ENCODE measurements at regions not wholly inside any gene's neighbourhood (a gene's known extent, or its start where the extent isn't known, plus 50 kb on each side); places are given as distances from the start of the nearest gene placed in this dataset.

DNA sequence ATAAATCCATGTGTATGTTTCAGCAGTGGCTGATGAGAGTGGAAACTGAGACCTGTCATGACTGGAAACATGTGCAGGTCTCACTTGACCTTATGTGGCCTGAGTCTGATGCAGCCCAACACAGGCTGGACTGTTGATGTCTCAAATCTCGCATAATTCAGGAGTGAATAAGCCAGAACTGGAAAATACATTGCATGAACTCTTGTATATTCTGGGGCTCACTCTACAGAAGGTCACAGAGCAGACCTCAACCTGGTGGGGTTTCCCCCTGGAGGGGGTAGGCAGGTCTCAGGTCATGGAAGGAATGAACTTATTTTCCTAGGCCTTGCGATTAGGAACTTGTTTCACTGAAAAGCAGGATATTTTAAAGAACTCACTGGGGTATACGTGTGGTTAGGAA lies 146.3 kb upstream of the THUMPD2 start (continued):
- TF ChIP-seq, protein P1, sequence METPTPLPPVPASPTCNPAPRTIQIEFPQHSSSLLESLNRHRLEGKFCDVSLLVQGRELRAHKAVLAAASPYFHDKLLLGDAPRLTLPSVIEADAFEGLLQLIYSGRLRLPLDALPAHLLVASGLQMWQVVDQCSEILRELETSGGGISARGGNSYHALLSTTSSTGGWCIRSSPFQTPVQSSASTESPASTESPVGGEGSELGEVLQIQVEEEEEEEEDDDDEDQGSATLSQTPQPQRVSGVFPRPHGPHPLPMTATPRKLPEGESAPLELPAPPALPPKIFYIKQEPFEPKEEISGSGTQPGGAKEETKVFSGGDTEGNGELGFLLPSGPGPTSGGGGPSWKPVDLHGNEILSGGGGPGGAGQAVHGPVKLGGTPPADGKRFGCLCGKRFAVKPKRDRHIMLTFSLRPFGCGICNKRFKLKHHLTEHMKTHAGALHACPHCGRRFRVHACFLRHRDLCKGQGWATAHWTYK (CRISPR knock-in tag; IDR thresholded peaks at IDR 0.05): no peak

DNA sequence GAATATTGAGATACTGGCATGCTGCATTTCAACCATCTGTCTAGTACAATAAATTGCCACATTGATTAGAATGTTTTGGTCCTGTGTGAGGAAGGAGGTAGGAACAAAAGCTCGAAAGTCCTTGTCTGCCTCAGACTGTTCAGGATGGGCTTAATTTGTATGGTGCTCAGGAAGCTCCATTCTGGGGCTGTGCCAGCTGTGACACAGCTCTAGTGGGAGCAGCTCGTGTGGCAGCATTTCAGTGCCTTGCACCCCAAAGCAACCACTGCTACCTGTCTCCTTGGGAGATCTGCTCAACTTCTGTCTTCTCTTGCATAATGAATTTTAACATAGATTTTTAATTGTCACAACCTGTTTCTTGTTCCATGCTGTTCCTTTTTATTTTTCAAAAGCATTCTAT lies 144.4 kb upstream of the THUMPD2 start:
- H4K20me1 ChIP-seq (replicated peaks; ENCODE audit: control insufficient read depth, insufficient read depth, low read length): no peaks in the 10 kb centered on the region
- H3K9me1 ChIP-seq (ENCODE audit: control insufficient read depth, insufficient read depth, low read length): no peaks in the 10 kb centered on the region
- H3K4me1 ChIP-seq (replicated peaks in 1 of 2; ENCODE audit: control insufficient read depth in 2 of 2, insufficient read depth in 2 of 2, low read length in 2 of 2): no peaks in the 10 kb centered on the region
- 0% methylated on average over 2 of the region's 2 CpGs for WGBS (ENCODE audit: insufficient coverage, low coverage, missing lambda C conversion rate)
- in situ Hi-C loops (cut with MboI): no loop called here
- H3K9ac ChIP-seq (ENCODE audit: insufficient read depth in 1 of 2, low read depth in 2 of 2, low read length in 2 of 2): no peak overlapping the region
- BruUV-seq (replicated peaks): no TSS peak
- no peak for FAIRE-seq
- no peak overlapping the region for H3K4me2 ChIP-seq (ENCODE audit: insufficient read depth, low read length)
- H3K36me3 ChIP-seq (ENCODE audit: control insufficient read depth, insufficient read depth, low read length): no peaks in the 10 kb centered on the region
- TF ChIP-seq, protein P2, sequence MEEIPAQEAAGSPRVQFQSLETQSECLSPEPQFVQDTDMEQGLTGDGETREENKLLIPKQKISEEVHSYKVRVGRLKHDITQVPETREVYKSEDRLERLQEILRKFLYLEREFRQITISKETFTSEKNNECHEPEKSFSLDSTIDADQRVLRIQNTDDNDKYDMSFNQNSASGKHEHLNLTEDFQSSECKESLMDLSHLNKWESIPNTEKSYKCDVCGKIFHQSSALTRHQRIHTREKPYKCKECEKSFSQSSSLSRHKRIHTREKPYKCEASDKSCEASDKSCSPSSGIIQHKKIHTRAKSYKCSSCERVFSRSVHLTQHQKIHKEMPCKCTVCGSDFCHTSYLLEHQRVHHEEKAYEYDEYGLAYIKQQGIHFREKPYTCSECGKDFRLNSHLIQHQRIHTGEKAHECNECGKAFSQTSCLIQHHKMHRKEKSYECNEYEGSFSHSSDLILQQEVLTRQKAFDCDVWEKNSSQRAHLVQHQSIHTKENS (CRISPR knock-in tag; IDR thresholded peaks at IDR 0.05): no peak
- TF ChIP-seq, protein P3, sequence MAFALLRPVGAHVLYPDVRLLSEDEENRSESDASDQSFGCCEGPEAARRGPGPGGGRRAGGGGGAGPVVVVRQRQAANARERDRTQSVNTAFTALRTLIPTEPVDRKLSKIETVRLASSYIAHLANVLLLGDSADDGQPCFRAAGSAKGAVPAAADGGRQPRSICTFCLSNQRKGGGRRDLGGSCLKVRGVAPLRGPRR (CRISPR knock-in tag; IDR thresholded peaks at IDR 0.05): no peak
- TF ChIP-seq EGR1 (conservative IDR thresholded peaks at IDR 0.05) (no peak), ZNF24 (IDR thresholded peaks at IDR 0.05) (no peak), FOXJ3 (CRISPR knock-in tag; IDR thresholded peaks at IDR 0.05) (no peak), SNRNP70 (optimal IDR thresholded peaks at IDR 0.05; ENCODE audit: low read depth, low read length) (no peak), HDAC6 (IDR thresholded peaks at IDR 0.05; ENCODE audit: low read depth, low read length) (no peak), PTTG1 (tag; IDR thresholded peaks at IDR 0.05; ENCODE audit: low read depth) (no peak), ZNF507 (tag; conservative IDR thresholded peaks at IDR 0.05) (no peak)
- TF ChIP-seq, protein P4, sequence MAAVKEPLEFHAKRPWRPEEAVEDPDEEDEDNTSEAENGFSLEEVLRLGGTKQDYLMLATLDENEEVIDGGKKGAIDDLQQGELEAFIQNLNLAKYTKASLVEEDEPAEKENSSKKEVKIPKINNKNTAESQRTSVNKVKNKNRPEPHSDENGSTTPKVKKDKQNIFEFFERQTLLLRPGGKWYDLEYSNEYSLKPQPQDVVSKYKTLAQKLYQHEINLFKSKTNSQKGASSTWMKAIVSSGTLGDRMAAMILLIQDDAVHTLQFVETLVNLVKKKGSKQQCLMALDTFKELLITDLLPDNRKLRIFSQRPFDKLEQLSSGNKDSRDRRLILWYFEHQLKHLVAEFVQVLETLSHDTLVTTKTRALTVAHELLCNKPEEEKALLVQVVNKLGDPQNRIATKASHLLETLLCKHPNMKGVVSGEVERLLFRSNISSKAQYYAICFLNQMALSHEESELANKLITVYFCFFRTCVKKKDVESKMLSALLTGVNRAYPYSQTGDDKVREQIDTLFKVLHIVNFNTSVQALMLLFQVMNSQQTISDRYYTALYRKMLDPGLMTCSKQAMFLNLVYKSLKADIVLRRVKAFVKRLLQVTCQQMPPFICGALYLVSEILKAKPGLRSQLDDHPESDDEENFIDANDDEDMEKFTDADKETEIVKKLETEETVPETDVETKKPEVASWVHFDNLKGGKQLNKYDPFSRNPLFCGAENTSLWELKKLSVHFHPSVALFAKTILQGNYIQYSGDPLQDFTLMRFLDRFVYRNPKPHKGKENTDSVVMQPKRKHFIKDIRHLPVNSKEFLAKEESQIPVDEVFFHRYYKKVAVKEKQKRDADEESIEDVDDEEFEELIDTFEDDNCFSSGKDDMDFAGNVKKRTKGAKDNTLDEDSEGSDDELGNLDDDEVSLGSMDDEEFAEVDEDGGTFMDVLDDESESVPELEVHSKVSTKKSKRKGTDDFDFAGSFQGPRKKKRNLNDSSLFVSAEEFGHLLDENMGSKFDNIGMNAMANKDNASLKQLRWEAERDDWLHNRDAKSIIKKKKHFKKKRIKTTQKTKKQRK (IDR thresholded peaks at IDR 0.05; ENCODE audit: borderline replicate concordance, low read depth, low read length): no peak
- TF ChIP-seq, protein P5, sequence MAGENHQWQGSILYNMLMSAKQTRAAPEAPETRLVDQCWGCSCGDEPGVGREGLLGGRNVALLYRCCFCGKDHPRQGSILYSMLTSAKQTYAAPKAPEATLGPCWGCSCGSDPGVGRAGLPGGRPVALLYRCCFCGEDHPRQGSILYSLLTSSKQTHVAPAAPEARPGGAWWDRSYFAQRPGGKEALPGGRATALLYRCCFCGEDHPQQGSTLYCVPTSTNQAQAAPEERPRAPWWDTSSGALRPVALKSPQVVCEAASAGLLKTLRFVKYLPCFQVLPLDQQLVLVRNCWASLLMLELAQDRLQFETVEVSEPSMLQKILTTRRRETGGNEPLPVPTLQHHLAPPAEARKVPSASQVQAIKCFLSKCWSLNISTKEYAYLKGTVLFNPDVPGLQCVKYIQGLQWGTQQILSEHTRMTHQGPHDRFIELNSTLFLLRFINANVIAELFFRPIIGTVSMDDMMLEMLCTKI (IDR thresholded peaks at IDR 0.05; ENCODE audit: partially characterized antibody): no peak
- TF ChIP-seq, protein P6, sequence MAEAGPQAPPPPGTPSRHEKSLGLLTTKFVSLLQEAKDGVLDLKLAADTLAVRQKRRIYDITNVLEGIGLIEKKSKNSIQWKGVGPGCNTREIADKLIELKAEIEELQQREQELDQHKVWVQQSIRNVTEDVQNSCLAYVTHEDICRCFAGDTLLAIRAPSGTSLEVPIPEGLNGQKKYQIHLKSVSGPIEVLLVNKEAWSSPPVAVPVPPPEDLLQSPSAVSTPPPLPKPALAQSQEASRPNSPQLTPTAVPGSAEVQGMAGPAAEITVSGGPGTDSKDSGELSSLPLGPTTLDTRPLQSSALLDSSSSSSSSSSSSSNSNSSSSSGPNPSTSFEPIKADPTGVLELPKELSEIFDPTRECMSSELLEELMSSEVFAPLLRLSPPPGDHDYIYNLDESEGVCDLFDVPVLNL (CRISPR knock-in tag; IDR thresholded peaks at IDR 0.05; ENCODE audit: low read depth): no peak
- H3K27me3 ChIP-seq (ENCODE audit: control insufficient read depth in 2 of 2, insufficient read depth in 2 of 2, low read length in 2 of 2): no peaks in the 10 kb centered on the region
- H3K27ac ChIP-seq (ENCODE audit: extremely low read depth, low read depth, low read length): no peak overlapping the region
- no peak for ATAC-seq
- intact Hi-C loops (cut with micrococcal nuclease): no loop called here
- H3K4me3 ChIP-seq: no peak overlapping the region
- no peak for DNase-seq (ENCODE audit: extremely low read depth in 1 of 4, low spot score in 3 of 4)
- no peak overlapping the region for H2AFZ ChIP-seq (ENCODE audit: low read depth, low read length)
- ChIA-PET CTCF (ENCODE audit: low intra/inter-chr PET ratio) (no interaction called here), POLR2A (no interaction called here)
- H3K79me2 ChIP-seq (ENCODE audit: control insufficient read depth, insufficient read depth, low read length): no peaks in the 10 kb centered on the region
- H3K9me3 ChIP-seq (replicated peaks; ENCODE audit: control insufficient read depth, insufficient read depth, low read depth, low read length): no peaks in the 10 kb centered on the region
